Upper lobe of left lung (tissue), 4 donors: ENCODE measurements at regions not wholly inside any gene's neighbourhood (a gene's known extent, or its start where the extent isn't known, plus 50 kb on each side); places are given as distances from the start of the nearest gene placed in this dataset.

Experiments
- POLR2A ChIP-seq, 4 donors: fragments of 450-650 bp; IDR thresholded peaks; one replicate each; pipeline ENCODE4 v1.5.1; 2016 to 2017; ENCODE audit warnings: antibody characterized with exemption in 4 of 4, mild to moderate bottlenecking in 2 of 4
- POLR2AphosphoS5 ChIP-seq, 2 donors: sonication (generic); formaldehyde crosslinking; IDR thresholded peaks; one replicate each; pipeline ENCODE4 v1.5.1; 2017; ENCODE audit warnings: antibody characterized with exemption in 2 of 2
- TF ChIP-seq, protein P1 (sequence below), 6 experiments: fragments of 450-650 bp in 4 of 6; fragments of 200-600 bp in 2 of 6; sonication (generic) in 2 of 6; IDR thresholded peaks; one replicate each; pipeline ENCODE4 v1.5.1; 2016 to 2019; ENCODE audit warnings: antibody characterized with exemption in 6 of 6

DNA sequence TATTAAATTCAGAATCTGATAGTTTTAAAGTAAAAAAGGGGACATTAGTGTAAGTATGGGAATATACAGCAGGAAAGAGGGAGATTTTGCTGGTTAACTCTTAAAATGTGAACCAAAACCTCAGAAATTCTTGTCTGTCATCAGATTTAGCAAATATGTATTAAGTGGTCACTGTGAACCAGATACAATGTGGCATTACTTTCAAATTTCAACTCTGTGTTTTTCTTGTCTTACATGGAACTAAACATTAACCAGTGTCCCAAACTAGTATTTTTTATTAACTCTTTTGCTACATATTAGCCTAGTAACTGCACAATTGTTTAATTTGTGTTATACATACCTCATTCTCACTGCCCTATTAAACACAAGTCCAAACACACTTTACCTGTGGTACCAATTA is 259.9 kb upstream of the RASA1 start:
- TF ChIP-seq, protein P1, sequence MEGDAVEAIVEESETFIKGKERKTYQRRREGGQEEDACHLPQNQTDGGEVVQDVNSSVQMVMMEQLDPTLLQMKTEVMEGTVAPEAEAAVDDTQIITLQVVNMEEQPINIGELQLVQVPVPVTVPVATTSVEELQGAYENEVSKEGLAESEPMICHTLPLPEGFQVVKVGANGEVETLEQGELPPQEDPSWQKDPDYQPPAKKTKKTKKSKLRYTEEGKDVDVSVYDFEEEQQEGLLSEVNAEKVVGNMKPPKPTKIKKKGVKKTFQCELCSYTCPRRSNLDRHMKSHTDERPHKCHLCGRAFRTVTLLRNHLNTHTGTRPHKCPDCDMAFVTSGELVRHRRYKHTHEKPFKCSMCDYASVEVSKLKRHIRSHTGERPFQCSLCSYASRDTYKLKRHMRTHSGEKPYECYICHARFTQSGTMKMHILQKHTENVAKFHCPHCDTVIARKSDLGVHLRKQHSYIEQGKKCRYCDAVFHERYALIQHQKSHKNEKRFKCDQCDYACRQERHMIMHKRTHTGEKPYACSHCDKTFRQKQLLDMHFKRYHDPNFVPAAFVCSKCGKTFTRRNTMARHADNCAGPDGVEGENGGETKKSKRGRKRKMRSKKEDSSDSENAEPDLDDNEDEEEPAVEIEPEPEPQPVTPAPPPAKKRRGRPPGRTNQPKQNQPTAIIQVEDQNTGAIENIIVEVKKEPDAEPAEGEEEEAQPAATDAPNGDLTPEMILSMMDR (IDR thresholded peaks at IDR 0.05) = no peak
- no peak for TF ChIP-seq POLR2A (IDR thresholded peaks at IDR 0.05)
- no peak for TF ChIP-seq POLR2AphosphoS5 (IDR thresholded peaks at IDR 0.05)
